HepG2 (cell line): ENCODE measurements at regions not wholly inside any gene's neighbourhood (a gene's known extent, or its start where the extent isn't known, plus 50 kb on each side); places are given as distances from the start of the nearest gene placed in this dataset.

ENCODE experiments used
- ARID4A ChIP-seq: sonication (generic); formaldehyde crosslinking; IDR thresholded peaks from 2 replicates; pipeline ENCODE4 v1.5.0; 2020; ENCODE audit warnings: mild to moderate bottlenecking, missing genetic modification reagents, borderline replicate concordance
- DMTF1 ChIP-seq: sonication (generic); formaldehyde crosslinking; IDR thresholded peaks from 2 replicates; pipeline ENCODE4 v1.4.0; 2020; ENCODE audit warnings: mild to moderate bottlenecking, missing genetic modification reagents
- GABPA ChIP-seq, 2 experiments: IDR thresholded peaks; 2 replicates each; pipeline ENCODE4 v1.6.1; 2011 to 2016; ENCODE audit warnings: low read depth in 2 of 2, low read length in 1 of 2, missing biosample characterization in 1 of 2, missing genetic modification characterization in 1 of 2
- HDAC1 ChIP-seq: sonication (generic); formaldehyde crosslinking; IDR thresholded peaks from 2 replicates; pipeline ENCODE4 v1.5.1; 2020; ENCODE audit warnings: mild to moderate bottlenecking, missing genetic modification reagents
- HNF4G ChIP-seq, 2 experiments: sonication (generic) in 1 of 2; formaldehyde crosslinking in 1 of 2; IDR thresholded peaks; 2 replicates each; pipeline versions ENCODE4 v1.4.0 to v1.6.1; 2011 to 2020; ENCODE audit warnings: borderline replicate concordance in 2 of 2, low read depth in 2 of 2, mild to moderate bottlenecking in 2 of 2, low read length in 1 of 2, missing genetic modification reagents in 1 of 2, moderate library complexity in 1 of 2
- KAT8 ChIP-seq: IDR thresholded peaks from 2 replicates; pipeline ENCODE4 v1.6.1; 2016; ENCODE audit warnings: missing genetic modification reagents, missing compliant biosample characterization
- NR3C1 ChIP-seq: sonication (generic); formaldehyde crosslinking; IDR thresholded peaks from 2 replicates; pipeline ENCODE4 v1.4.0; 2020; ENCODE audit warnings: missing genetic modification reagents
- RNF219 ChIP-seq: sonication (generic); formaldehyde crosslinking; IDR thresholded peaks from 2 replicates; pipeline ENCODE4 v1.5.0; 2020; ENCODE audit warnings: mild to moderate bottlenecking, missing genetic modification reagents
- SMAD9 ChIP-seq: sonication (generic); formaldehyde crosslinking; IDR thresholded peaks from 2 replicates; pipeline ENCODE4 v1.5.1; 2020; ENCODE audit warnings: mild to moderate bottlenecking, missing genetic modification reagents
- TRIM22 ChIP-seq: fragments of 450-650 bp; IDR thresholded peaks from 2 replicates; pipeline ENCODE4 v1.6.1; 2017
- ZBTB49 ChIP-seq: sonication (generic); formaldehyde crosslinking; IDR thresholded peaks from 2 replicates; pipeline ENCODE4 v1.4.0; 2020; ENCODE audit warnings: missing genetic modification reagents, borderline replicate concordance
- ZNF20 ChIP-seq: sonication (generic); formaldehyde crosslinking; IDR thresholded peaks from 2 replicates; pipeline ENCODE4 v1.4.0; 2020; ENCODE audit warnings: mild to moderate bottlenecking, moderate library complexity, missing genetic modification reagents
- ZNF251 ChIP-seq: sonication (generic); formaldehyde crosslinking; IDR thresholded peaks from 2 replicates; pipeline ENCODE4 v1.9.0; 2021; ENCODE audit warnings: mild to moderate bottlenecking, missing genetic modification reagents
- ZNF253 ChIP-seq: sonication (generic); formaldehyde crosslinking; IDR thresholded peaks from 2 replicates; pipeline ENCODE4 v1.8.0; 2022; ENCODE audit warnings: mild to moderate bottlenecking, missing genetic modification reagents, borderline replicate concordance
- ZNF850 ChIP-seq: sonication (generic); formaldehyde crosslinking; conservative IDR thresholded peaks from 2 replicates; pipeline ENCODE4 v1.9.0; 2021; ENCODE audit warnings: mild to moderate bottlenecking, missing genetic modification reagents

- TF ChIP-seq HDAC1 (CRISPR knock-in tag), result peak; percentile 35
- TF ChIP-seq GABPA (IDR thresholded peaks at IDR 0.05; ENCODE audit: low read depth, low read length), result peak; percentile 79
- peak; percentile 90 for TF ChIP-seq GABPA (CRISPR knock-in tag; IDR thresholded peaks at IDR 0.05; ENCODE audit: low read depth)
- TF ChIP-seq KAT8 (CRISPR knock-in tag), result peak; percentile 90
- TF ChIP-seq ZNF251 (CRISPR knock-in tag), result peak; percentile 56; the same call in 1 of the 2 replicates
- TF ChIP-seq SMAD9 (CRISPR knock-in tag), result peak; percentile 64; the same call in 1 of the 2 replicates
- no peak for TF ChIP-seq ZNF20 (CRISPR knock-in tag)
- no peak for TF ChIP-seq HNF4G (IDR thresholded peaks at IDR 0.05; ENCODE audit: borderline replicate concordance, low read depth, low read length)
- no peak for TF ChIP-seq HNF4G (CRISPR knock-in tag; IDR thresholded peaks at IDR 0.05; ENCODE audit: borderline replicate concordance, low read depth)
- TF ChIP-seq DMTF1 (CRISPR knock-in tag), result no peak
- TF ChIP-seq ZBTB49 (CRISPR knock-in tag), result no peak
- TF ChIP-seq ZNF253 (CRISPR knock-in tag), result peak; percentile 76; the same call in 1 of the 2 replicates
- TF ChIP-seq TRIM22, result no peak
- peak; percentile 74; the same call in 1 of the 2 replicates for TF ChIP-seq ARID4A (CRISPR knock-in tag)
- no peak for TF ChIP-seq NR3C1
- TF ChIP-seq RNF219 (CRISPR knock-in tag), result 0 out of 2 replicates have a peak, but pooled peaks have one; percentile 62
- 0 out of 2 replicates have a peak, but pooled peaks have one; percentile 75 for TF ChIP-seq ZNF850
These were observed 89.6 kb downstream of the FAM161A start (continued) for GRCh38 chr2:61764035-61764800.
